Neural progenitor cell (in vitro differentiated cells): ENCODE measurements at regions not wholly inside any gene's neighbourhood (a gene's known extent, or its start where the extent isn't known, plus 50 kb on each side); places are given as distances from the start of the nearest gene placed in this dataset.

Experiments used
- CTCF ChIP-seq: fragments of 200-600 bp; sonication (generic); IDR thresholded peaks from 2 replicates; pipeline ENCODE4 v1.5.1; 2017; ENCODE audit warnings: antibody characterized with exemption, mild to moderate bottlenecking
- EZH2 ChIP-seq: fragments of 200-600 bp; sonication (generic); IDR thresholded peaks from 2 replicates; pipeline ENCODE4 v1.6.1; 2017; ENCODE audit warnings: antibody characterized with exemption, mild to moderate bottlenecking, moderate library complexity
- EZH2phosphoT487 ChIP-seq: fragments of 200-600 bp; sonication (generic); IDR thresholded peaks from 2 replicates; pipeline ENCODE4 v1.6.1; 2017; ENCODE audit warnings: antibody characterized with exemption

- no peak for TF ChIP-seq CTCF
- no peak for TF ChIP-seq EZH2phosphoT487
- no peak for TF ChIP-seq EZH2
These were observed 309.4 kb upstream of the DIO3 start for GRCh38 chr14:101251812-101252442.
